ENCODE measurements at regions not wholly inside any gene's neighbourhood (a gene's known extent, or its start where the extent isn't known, plus 50 kb on each side); places are given as distances from the start of the nearest gene placed in this dataset.

DNA sequence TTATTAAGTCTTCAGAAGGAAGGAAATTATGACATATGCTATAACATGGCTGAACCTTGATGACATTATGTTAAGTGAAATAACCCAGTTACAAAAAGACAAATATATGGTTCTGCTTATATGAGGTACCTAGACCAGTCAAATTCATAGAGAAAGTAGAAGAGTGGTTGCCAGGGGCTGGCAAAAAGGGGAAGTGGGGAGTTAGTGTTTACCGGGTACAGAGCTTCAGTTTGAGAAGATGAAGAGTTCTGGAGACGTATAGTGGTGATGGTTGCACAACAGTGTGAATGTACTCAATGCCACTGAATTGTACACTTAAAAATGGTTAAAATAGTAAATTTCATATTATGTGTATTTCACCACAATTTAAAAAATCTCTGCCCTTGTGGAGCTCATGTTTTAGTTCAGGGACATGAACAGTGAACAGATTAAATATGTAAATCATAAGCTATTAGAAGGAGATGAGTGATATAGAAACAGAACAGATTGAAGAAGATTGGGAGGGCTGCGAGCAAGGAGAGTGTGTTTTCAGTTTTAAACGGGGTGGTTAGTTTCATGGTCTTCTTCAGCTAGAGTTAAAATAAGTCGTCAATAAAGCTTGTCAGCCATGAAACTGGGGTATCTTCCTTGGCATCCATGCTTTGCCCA lies 355.2 kb downstream of the KCNRG start:
- no peak for TF ChIP-seq ZNF791 (tag by site-specific recombination; IDR thresholded peaks at IDR 0.05)
- no peak for TF ChIP-seq ZNF530 (tag by site-specific recombination; IDR thresholded peaks at IDR 0.05; ENCODE audit: low read depth)
- no peak for TF ChIP-seq ZNF654 (tag by site-specific recombination; IDR thresholded peaks at IDR 0.05; ENCODE audit: low read depth)
- no peak for TF ChIP-seq ZNF600 (tag by site-specific recombination; IDR thresholded peaks at IDR 0.05)
- no peak for TF ChIP-seq ZNF146 (tag by site-specific recombination; IDR thresholded peaks at IDR 0.05)
- no peak for TF ChIP-seq ZNF510 (tag by site-specific recombination; IDR thresholded peaks at IDR 0.05; ENCODE audit: insufficient replicate concordance)
- TF ChIP-seq YY2 (tag by site-specific recombination; IDR thresholded peaks at IDR 0.05): no peak
- TF ChIP-seq ZBTB6 (tag by site-specific recombination; IDR thresholded peaks at IDR 0.05): no peak
- TF ChIP-seq ZNF623 (tag by site-specific recombination; IDR thresholded peaks at IDR 0.05): no peak
- TF ChIP-seq ZNF274 (IDR thresholded peaks at IDR 0.05; ENCODE audit: low read length): no peak
- TF ChIP-seq ZNF274 (tag by site-specific recombination; IDR thresholded peaks at IDR 0.05; ENCODE audit: borderline replicate concordance): no peak
- TF ChIP-seq ZNF138 (tag by site-specific recombination; IDR thresholded peaks at IDR 0.05; ENCODE audit: borderline replicate concordance): no peak
- TF ChIP-seq ZNF350 (tag by site-specific recombination; IDR thresholded peaks at IDR 0.05): no peak
- no peak overlapping the region for H3K4me3 ChIP-seq (ENCODE audit: low read depth, low read length)
- H3K4me1 ChIP-seq (ENCODE audit: control insufficient read depth, insufficient read depth, low read length): peaks cover 8% of the 10 kb centered on the region; the same call in 1 of the 2 replicates
- no peaks in the 10 kb centered on the region for H3K9me3 ChIP-seq (ENCODE audit: control insufficient read depth, insufficient read depth, low read depth, low read length)
- POLR2A ChIA-PET: no interaction called here
- no peaks in the 10 kb centered on the region for H3K36me3 ChIP-seq (ENCODE audit: control insufficient read depth in 2 of 2, insufficient read depth in 1 of 2, low read length in 2 of 2)
- no peak overlapping the region for H3K27ac ChIP-seq (ENCODE audit: extremely low read depth, low read depth, low read length)
- CTCF ChIA-PET: no interaction called here

GRCh38 chr13:50374517-50374916 lies 359.3 kb downstream of the KCNRG start:
- TF ChIP-seq ZNF391 (tag by site-specific recombination; IDR thresholded peaks at IDR 0.05; ENCODE audit: borderline replicate concordance, low read depth) (no peak), ZNF792 (tag by site-specific recombination; IDR thresholded peaks at IDR 0.05) (no peak), ZNF292 (tag by site-specific recombination; IDR thresholded peaks at IDR 0.05; ENCODE audit: borderline replicate concordance, low read depth) (no peak), ZNF138 (tag by site-specific recombination; IDR thresholded peaks at IDR 0.05; ENCODE audit: borderline replicate concordance) (no peak)
- TF ChIP-seq, protein P1, sequence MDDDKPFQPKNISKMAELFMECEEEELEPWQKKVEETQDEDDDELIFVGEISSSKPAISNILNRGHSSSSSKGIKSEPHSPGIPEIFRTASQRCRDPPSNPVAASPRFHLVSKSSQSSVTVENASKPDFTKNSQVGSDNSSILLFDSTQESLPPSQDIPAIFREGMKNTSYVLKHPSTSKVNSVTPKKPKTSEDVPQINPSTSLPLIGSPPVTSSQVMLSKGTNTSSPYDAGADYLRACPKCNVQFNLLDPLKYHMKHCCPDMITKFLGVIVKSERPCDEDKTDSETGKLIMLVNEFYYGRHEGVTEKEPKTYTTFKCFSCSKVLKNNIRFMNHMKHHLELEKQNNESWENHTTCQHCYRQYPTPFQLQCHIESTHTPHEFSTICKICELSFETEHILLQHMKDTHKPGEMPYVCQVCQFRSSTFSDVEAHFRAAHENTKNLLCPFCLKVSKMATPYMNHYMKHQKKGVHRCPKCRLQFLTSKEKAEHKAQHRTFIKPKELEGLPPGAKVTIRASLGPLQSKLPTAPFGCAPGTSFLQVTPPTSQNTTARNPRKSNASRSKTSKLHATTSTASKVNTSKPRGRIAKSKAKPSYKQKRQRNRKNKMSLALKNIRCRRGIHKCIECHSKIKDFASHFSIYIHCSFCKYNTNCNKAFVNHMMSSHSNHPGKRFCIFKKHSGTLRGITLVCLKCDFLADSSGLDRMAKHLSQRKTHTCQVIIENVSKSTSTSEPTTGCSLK (tag by site-specific recombination; IDR thresholded peaks at IDR 0.05): no peak
- ChIA-PET POLR2A (no interaction called here), CTCF (no interaction called here)
- Histone ChIP-seq H3K27ac (ENCODE audit: extremely low read depth, low read depth, low read length) (no peak overlapping the region), H3K9me3 (ENCODE audit: control insufficient read depth, insufficient read depth, low read depth, low read length) (no peaks in the 10 kb centered on the region), H3K4me3 (ENCODE audit: low read depth, low read length) (no peak overlapping the region), H3K4me1 (ENCODE audit: control insufficient read depth, insufficient read depth, low read length) (0 out of 2 replicates have a peak, but pooled peaks cover 4% of the 10 kb centered on the region), H3K36me3 (ENCODE audit: control insufficient read depth in 2 of 2, insufficient read depth in 1 of 2, low read length in 2 of 2) (no peaks in the 10 kb centered on the region)

GRCh38 chr13:50375792-50376191 lies 360.5 kb downstream of the KCNRG start:
- POLR2A ChIA-PET: no interaction called here
- Histone ChIP-seq H3K27ac (ENCODE audit: extremely low read depth, low read depth, low read length) (no peak overlapping the region), H3K4me3 (ENCODE audit: low read depth, low read length) (no peak overlapping the region), H3K9me3 (ENCODE audit: control insufficient read depth, insufficient read depth, low read depth, low read length) (no peaks in the 10 kb centered on the region), H3K4me1 (ENCODE audit: control insufficient read depth, insufficient read depth, low read length) (0 out of 2 replicates have a peak, but pooled peaks cover 4% of the 10 kb centered on the region), H3K36me3 (ENCODE audit: control insufficient read depth in 2 of 2, insufficient read depth in 1 of 2, low read length in 2 of 2) (no peaks in the 10 kb centered on the region)
- CTCF ChIA-PET: interaction anchor here (0.6 kb wide), 1 partner anchor 53 kb away, joined by 3 read pairs; no protein-coding TSS in a partner anchor
- peak; percentile 87 for TF ChIP-seq ZNF600 (tag by site-specific recombination; IDR thresholded peaks at IDR 0.05)
- no peak for TF ChIP-seq ZNF692 (tag by site-specific recombination; IDR thresholded peaks at IDR 0.05)

Data from HEK293 (cell line).